ENCODE measurements at regions not wholly inside any gene's neighbourhood (a gene's known extent, or its start where the extent isn't known, plus 50 kb on each side); places are given as distances from the start of the nearest gene placed in this dataset.

DNA sequence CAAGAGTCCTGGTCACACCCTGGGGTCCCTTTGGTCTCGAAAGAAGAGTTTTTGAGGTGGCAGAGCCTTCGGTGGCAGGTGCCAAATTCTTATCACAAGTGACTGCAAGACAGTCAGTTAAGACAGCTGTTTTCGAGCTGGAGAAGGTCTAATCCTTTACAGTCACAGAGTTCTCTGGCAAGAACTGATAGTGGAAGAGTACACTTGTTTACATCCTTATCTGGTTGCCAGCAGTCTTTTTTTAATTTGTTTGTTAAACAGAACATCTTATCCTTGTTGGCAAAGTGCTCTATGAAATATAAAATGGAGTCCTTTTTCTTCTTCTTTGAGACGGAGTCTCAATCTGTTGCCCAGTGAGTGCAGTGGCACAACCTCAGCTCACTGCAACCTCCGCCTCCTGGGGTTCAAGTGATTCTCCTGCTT is 50.4 kb upstream of the ELOVL6 start:
- Mint-ChIP-seq H3K27ac (no peak overlapping the region), H3K9me3 (ENCODE audit: low read depth) (no peaks in the 10 kb centered on the region), H3K4me1 (no peaks in the 10 kb centered on the region), H3K4me3 (no peak overlapping the region), H3K27me3 (peaks cover 32% of the 10 kb centered on the region), H3K36me3 (no peaks in the 10 kb centered on the region)
- no peak for DNase-seq
- ATAC-seq: no peak
- CTCF ChIA-PET: no interaction called here

All from activated CD8-positive, alpha-beta memory T cell treated with anti-CD3 and anti-CD28 coated beads, Interleukin-2, amount 10 ng/mL, durations not matched to agents 7 days and 5 days (primary cell).